Choroid plexus epithelial cell (primary cell): ENCODE measurements at regions not wholly inside any gene's neighbourhood (a gene's known extent, or its start where the extent isn't known, plus 50 kb on each side); places are given as distances from the start of the nearest gene placed in this dataset.
A peak's percentile ranks its signal among the peaks of the same experiment; 100 is the strongest.

Source experiments
- DNase-seq: peaks from one replicate; pipeline ENCODE4 v3.0.0-alpha.2; 2010; ENCODE audit warnings: low read depth
- H3K4me3 ChIP-seq: 2 replicates; pipeline ENCODE4 v1.5.1; 2011; ENCODE audit warnings: low read depth, mild to moderate bottlenecking, control low read depth, low read length, moderate library complexity
- TF ChIP-seq, protein P1 (sequence below): conservative IDR thresholded peaks from 2 replicates; pipeline ENCODE4 v1.5.1; 2011; ENCODE audit warnings: low read depth, mild to moderate bottlenecking, control low read depth, inconsistent platforms, low read length, moderate library complexity

DNA sequence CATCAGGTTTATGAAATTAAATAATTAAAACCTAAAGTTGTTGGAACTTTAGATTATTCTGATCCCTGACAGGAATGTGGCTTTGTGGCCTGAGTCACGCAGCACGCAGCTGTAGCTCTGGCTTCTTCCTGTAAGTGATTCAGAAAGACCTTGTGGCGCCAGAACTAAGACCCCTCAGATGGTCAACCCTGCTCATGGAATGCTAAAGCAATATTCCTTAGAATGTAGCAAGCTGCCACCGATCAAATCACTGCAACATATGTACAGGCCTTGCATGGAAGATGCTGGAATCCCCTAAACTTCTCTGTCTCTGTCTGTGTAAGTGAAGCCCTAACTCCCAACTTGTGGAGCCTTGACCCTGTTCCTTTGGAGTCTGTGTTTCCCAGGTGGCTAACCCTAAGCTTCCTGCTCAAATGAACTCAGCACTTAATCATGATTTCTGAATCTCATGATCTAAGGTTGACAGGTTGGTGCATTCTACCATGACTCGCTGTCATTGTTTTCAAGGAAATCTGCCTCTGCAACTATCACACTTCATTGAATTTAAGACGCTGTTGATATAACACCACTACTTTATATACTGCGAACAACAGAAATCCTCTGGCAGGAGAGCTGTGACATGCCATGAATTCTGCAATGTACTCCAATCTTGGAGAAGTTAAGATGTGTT is 111.2 kb upstream of the CST7 start:
- no peak overlapping the region for H3K4me3 ChIP-seq
- TF ChIP-seq, protein P1, sequence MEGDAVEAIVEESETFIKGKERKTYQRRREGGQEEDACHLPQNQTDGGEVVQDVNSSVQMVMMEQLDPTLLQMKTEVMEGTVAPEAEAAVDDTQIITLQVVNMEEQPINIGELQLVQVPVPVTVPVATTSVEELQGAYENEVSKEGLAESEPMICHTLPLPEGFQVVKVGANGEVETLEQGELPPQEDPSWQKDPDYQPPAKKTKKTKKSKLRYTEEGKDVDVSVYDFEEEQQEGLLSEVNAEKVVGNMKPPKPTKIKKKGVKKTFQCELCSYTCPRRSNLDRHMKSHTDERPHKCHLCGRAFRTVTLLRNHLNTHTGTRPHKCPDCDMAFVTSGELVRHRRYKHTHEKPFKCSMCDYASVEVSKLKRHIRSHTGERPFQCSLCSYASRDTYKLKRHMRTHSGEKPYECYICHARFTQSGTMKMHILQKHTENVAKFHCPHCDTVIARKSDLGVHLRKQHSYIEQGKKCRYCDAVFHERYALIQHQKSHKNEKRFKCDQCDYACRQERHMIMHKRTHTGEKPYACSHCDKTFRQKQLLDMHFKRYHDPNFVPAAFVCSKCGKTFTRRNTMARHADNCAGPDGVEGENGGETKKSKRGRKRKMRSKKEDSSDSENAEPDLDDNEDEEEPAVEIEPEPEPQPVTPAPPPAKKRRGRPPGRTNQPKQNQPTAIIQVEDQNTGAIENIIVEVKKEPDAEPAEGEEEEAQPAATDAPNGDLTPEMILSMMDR: no peak
- DNase-seq: peak; percentile 36

DNA sequence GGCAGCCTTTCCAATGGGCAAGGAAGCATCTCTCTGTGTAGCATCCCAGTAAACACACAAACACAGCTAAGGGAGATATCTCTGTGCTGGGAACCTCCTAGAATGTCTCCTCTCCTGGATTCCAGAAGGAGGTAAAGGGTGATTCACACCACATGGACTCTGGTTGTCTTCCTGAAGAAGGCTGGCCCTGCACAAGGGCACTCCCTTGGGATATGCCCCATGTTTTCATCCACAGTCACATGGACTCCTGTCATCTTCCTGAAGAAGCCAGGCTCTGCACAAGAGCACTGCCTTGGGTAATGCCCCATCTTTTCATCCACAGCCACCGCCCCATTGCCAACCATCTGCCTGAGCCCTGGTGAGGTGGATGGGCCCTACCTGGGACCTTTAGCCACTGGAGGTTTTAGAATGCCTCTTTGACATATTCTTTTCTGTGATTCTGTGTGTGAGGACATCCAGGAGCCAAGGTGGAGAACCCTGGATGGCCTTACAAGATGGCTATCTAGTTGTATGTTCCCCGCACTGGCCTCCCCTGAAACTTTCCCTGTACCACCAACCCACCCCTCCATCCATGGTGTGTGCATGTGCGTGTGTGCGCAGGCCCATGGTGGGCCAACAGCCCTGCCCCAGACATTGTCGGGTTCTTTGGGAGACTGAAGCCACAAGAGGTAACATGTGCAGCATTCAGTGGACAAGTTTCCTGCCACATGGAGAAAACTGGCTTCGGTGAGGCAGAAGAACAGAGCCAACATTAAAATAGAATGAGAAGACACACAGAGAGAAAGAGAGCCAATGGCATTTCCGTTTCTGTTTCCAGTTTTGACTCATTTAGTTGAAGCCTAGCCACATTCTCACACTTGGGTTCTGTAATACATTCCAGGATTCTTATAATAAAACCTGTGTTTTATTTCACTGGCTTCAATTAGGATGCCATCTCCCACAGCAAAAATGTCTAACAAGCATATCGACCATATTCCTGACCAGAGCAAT is 110.2 kb upstream of the CST7 start:
- peak; percentile 14 for DNase-seq
- TF ChIP-seq, protein P1: no peak
- no peak overlapping the region for H3K4me3 ChIP-seq

DNA sequence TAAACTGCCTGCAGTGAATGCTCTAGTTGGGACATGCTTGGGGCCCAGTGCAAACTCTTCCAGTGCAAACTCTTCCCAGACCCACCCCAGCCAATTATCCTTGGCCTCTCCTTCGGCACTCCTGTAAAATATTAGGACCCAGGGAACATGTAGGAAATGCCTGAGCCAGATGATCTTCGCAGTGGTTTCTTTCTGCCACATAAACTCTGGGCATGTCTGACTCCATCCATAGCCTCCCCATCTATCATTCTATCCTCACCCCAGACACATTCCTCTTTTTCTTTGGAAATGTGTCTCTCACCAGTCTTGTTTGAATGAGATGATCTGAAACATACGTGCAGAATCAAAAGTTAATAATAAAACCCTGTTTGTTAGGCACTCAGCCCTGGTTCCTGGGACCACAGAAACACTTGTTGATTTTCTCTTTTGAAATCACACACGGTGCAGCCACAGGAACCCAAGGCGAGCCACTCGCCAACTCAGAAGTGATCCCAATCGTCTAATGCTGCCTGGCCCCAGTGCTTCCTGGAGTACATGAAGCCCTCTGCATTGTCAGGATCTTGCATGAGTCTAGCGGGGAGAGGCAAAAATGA is 108.9 kb upstream of the CST7 start:
- TF ChIP-seq, protein P1: no peak
- no peak for DNase-seq
- no peak overlapping the region for H3K4me3 ChIP-seq

DNA sequence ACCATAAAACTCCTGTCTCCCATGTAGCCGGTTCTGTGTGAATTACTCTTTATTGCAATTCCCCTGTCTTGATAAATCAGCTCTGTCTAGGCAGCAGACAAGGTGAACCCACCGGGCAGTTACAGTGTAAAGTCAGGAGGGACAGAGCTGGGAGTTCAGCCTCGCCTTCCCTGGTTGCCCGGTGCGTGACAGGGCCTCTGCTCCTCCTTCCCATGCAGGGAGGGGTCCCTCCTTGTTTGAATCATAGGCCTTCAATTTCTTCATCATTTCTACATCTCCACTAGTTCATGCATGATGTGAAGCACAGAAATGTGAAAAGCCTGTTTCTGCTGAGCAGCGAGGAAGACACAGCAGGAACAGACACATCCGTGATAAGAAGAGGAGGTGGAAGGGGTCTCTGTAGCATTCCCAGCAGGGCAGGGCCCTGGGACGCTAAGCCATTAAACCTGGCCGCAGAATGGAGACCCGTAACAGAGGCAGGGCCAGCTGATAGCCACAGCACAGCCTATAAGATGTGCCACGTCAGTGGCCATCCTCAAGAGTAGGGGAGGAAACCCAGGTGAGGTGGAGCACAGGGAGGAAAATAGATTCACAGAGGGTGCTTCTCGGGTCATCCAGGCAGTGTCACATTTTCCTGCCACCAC is 106.7 kb upstream of the CST7 start:
- H3K4me3 ChIP-seq: no peak overlapping the region
- no peak for DNase-seq
- TF ChIP-seq, protein P1: no peak

DNA sequence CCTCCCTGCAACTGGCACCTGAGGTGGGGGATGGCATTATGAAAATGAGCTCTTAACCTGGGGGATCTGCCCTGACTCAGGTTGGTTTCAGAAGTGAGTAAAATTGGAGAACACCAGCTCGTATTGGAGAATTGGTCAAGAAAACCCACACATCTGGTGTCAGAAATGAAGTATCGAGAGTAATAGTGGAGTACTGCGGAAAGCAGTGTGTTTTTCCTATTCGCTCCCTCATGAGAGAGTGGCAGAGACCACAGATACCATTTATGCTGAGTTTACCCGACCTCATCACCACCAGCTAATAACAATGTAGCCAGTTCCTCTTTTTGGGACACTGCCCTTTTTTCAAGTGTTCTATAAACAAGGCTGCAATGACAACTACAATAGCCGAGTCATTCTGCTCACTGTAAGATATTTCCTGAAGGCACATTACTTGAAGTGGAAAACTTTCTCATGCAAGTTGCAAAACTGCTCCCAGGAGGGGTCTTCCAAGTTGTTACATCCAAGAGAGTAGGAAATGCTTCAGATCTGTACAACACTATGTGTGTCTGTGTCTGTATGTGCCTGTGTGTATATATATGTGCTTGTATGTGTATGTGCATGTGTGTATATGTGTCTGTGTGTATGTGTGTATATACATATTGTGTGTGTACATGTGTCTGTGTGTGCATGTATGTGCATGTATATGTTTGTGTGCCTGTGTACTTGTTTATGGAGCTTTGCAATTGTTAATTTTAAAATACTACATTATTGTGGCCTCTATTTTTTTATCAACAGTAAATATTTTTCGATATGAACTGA is 106.0 kb upstream of the CST7 start:
- no peak for DNase-seq
- TF ChIP-seq, protein P1: no peak
- no peak overlapping the region for H3K4me3 ChIP-seq

DNA sequence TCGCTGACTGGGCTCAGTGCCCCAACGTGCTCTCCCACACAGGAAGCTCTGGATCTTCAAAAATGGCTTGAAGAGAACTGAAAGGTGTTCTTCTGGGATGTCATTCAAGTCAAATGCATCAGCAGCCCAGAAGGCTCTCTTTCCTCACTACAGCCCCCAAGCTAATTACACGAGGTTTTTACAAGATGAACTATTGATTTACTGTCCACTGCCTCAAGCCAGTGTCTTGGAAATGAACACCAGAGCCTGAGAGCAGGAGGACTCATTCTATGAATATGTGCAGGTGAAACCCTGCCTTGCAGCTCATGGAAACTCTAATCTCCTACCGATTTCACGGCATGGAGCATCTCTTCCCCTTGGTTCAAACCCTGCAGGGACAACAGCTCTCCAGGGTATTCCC is 98.9 kb upstream of the CST7 start:
- no peak overlapping the region for H3K4me3 ChIP-seq
- DNase-seq: no peak
- TF ChIP-seq, protein P1: no peak
